NCI-H524 (cell line): ENCODE measurements at regions not wholly inside any gene's neighbourhood (a gene's known extent, or its start where the extent isn't known, plus 50 kb on each side); places are given as distances from the start of the nearest gene placed in this dataset.

ENCODE experiments used
- DNase-seq, 2 experiments: peaks; one replicate each; lab custom pipeline; 2025; lab: John Stamatoyannopoulos, UW

DNA sequence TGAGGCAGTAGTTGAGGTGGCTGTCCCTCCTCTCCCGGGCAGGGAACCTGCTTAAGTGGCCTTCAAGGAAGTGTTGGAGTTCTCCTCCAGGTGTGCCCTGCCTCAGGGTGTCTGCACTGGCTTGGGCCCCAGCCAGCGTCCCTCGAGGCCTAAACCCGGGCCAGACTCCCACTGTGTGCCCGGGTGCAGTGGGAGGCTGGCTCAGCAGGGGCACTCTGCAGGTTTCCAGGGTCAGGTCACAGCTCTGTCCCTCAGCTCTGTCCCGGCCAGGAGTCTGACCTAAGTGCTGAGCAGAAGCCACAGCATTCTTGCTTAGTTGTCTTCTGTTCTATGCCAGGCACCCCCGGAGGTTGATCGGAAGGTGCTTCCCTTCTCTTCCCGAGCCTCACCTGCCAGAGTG is 69.0 kb upstream of the OTOS start:
- no peak for DNase-seq

DNA sequence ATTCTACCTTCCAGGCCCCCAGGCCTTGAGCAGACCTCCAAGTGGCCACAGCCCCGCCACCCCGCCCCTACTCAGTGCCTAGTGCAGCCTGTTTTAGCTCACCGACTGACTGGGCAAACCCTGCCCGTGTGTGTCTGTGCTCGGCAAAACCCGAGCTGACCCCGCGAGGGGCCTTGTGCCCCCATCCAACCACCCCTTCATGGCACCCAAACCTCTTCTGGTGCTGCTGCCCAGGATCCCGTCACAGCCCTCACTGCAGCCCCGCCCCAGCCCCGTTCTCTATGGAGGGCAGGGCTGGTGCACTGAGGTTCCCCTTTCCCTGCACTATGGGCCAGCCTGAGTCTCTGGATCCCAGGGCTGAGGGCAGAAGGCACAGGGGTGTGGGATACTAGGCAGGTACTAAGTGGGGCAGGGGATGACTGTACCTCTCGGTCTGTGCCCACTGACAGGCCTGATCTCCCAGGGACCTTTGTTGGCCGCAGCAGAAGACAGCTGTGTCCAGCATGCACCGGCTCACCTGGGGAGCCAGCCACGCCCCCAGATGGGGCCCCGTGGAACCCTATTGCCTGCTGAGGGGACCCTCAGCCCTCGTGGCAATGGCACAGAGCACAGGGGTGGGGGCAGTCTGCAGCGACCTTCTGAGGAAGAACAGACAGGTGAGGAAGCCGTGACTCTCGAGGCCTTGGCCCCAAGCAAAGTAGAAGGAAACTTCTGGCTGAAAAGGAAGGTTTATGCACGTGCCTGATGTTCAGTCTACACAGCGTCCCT is 69.9 kb upstream of the OTOS start:
- no peak for DNase-seq

DNA sequence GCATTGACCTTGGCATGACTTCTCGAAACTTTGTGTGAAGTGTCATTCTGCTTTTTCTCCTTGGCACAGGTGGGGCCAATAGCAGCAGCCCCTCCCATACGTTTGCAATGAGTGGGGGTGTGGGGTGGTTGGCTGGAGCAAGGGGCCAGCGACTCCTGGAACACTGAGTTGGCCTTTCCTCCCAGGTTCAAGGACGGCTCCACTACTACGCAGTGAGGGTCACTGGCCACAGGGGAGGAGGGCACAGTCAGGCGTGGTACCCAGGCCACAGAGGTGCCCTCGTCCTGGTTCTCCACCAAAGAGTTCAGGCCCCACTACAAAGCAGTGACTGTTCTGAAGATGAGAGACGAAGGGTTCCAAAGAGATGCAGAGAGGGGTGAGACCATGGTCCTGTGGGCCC is 70.6 kb upstream of the OTOS start:
- DNase-seq: no peak

DNA sequence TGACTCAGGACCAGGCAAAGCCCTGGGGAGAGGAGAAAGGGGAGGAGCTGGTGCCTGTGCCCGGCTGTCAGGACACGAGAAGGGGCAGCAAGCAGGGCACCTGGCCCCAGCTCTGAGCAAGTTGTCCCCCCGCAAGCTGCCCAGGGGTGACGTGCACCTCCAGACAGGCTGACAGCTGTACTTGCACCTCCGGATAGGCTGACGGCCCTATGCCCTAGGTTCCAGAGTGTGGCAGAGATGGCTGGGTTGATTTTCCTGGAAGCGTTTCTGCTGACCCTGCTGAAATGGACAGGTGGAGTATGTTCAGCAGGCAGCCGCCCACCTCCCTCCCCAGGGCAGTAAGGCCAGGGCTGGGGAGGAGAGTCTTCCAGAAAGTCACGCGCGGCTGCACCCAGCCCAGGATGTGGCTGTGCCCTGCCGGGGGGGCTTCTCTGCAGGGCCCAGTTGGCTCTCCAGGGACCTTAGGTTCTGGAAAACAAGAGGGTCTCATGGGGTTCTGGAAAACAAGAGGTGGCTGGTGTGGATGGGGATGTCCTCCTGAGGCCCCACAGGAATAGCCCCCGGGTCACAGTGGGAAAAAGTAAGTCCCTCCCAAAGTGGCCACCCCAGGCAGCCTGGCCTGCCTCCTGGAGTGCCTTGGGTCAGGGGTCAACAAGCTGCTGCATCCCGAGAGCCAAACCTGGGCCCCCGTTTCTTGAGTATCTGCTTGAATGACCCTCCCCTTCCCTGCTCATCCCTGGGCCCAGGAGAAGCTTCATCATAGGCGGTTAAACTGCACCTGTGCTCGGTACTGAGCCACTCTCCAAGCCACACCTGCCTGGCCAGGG is 71.4 kb upstream of the OTOS start:
- no peak for DNase-seq

DNA sequence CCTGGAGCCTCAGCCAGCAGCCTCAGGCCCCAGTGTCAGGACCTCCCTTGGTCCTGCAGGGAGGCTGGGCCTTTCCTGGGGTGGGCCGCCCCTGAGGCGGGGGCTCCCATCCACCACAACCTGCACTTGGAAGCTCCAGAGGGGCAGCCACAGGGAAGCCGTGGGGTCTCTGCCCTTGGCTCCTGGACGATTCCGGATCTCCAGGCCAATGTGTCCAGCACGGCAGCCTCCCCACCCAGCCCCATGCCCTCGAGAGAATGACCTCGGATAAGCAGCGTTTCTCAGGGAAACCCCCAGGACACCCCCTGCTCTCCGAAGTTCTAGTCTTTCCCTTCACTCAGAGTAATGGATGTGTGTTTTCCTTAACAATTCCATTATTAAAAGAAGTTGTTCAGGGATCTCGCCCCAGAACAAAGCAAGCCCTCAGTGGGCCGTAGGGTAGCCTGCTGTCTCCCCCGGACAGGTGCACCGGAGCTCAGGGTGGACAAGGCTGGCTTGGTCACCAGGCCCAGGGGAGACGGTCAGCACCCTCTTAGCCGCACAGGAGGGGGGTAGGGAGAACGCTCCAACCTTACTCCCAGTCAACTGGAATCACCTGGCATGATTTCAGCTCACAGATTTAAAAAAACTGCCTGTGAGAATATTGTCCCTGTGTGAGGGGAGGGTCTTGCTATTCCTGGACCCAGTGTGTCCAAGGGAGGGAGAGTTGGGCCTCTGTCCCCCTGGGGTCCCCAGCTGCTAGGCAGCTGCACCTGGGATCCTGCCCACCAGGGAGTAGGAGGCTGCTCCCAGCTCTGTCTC is 72.2 kb upstream of the OTOS start:
- no peak for DNase-seq

DNA sequence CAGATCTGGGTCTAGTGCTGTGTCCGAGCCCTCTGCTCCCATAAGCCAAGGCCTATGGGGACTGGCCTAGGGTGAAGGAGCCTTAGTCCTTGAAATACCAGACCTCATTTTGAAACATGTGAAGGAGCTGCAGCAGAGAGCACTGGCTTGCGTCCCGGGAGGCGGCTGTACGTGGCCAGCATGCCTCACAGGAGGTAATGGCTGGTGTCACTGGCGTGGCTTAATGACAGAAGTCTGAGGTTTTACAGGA is 72.7 kb upstream of the OTOS start:
- no peak for DNase-seq

DNA sequence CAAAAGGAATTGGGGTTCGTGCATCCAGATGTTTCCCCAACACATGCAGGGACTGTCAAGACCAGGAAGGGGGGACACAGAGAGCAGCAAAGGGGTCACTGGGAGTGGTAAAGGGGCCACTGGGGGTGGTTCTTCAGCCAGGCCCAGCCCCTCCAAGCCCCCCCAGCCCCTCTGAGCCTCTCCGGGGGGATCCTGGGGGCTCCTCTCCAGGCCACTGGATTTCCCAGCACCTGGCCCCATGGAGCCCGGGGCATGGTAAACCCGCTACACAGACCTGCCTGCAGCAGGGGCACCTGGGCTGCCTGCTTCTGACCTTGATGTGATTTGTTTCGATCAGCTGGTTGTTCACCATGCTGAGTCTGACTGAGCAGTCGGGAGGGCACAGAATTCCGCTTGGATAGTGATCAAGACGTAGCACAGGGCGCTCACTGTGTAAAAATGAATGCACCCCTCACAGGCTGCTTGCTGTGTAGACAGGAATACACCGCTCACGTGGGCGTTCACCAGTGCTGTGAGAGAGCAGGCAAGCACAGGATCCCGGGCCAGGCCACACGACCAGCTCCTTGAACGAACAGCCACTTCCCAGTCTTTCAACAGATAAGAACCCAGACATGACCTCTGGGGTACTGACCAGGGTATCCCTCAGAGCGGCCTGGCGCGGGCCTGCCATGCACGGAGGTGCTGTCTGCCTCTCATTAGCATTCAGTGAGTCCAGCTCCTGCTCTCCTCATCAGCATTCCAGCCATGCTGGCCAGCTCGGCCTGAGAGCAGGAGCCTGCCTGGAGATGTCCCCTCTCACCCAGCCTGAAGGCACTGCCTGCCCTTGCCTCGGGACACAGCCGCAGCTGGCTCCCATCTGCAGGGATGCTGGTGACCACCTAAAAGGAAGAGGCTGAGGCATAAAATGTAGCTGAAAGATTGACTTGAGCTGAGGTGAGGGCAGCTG is 73.3 kb upstream of the OTOS start:
- DNase-seq: no peak

DNA sequence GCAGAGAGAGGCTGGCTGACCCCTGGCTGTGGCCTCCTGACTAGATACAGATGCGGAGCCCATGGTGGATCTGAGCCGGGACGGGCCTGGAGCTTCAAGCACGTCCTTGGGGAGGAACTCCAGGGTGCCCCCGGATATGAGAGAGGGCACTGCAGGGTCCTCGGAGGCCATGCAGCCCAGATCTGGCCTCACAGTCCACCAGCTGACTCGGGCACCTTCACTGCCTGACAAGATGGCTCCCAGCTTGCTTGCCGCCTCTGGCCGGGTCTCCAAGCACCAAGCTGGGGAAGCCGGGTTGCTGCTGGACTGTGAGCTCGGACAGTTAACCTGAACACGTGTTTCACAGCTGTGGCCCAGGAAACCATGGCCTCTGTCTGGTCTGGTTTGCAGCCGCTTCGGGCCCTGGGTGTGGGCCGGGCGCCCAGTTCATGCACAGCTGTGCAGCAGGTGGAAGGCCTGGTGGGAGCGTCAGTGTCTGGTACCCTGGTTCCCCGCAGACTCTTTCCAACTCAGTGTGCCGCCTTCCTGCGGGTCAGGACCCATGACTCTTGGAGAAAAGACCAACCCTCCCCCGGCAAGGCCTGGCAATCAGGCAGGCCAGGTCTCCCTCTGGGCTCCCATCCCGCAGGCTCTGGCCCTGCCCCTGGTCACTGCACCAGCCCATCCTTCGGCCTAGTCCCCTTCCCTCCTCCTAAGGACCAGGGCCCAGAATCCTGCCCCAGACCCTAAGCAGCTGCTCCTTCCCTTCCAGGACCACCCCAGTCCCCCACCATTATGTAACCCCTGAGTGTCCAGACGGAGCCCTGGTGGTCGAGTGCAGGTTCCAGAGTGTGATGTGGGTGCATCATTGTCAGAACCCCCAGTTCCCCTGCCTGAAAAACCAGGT is 74.6 kb upstream of the OTOS start:
- no peak for DNase-seq

DNA sequence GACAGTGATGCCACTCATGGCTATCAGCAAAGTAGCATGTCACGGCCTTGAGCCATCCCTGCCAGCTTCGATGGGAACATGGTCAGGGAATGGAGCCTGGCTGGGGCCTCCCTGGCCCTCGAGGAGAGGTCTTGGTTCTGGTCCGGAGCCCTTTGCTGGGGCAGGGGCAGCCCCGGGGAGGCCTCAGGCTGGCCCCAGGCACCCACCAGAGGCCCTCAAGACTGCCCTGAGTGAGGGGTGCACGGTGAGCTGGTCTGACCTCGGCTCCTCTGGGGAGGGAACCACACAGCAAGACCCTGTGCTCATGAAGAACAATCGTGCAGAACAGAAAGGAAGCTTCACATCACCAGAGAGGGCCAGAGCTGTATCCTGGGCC is 75.2 kb upstream of the OTOS start:
- no peak for DNase-seq

DNA sequence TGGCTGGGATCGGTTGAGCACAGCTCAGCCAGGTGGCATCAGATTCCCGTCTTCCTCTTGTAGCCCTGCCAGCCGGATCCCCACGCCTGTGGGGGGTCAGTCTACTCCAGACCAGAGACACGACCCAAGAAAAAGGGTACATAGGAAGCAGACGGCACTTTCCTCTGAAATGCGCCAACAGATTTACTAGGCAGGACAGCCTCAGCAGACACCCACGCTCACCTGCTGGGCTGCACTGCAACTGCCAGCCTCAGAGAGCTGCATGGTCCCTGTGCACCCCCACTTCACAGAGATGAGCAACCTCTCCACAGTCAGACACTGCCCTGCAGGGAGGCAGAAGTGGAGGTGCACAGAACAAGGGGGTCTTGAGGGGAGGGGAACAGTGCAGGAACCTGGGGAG is 75.7 kb upstream of the OTOS start:
- no peak for DNase-seq

DNA sequence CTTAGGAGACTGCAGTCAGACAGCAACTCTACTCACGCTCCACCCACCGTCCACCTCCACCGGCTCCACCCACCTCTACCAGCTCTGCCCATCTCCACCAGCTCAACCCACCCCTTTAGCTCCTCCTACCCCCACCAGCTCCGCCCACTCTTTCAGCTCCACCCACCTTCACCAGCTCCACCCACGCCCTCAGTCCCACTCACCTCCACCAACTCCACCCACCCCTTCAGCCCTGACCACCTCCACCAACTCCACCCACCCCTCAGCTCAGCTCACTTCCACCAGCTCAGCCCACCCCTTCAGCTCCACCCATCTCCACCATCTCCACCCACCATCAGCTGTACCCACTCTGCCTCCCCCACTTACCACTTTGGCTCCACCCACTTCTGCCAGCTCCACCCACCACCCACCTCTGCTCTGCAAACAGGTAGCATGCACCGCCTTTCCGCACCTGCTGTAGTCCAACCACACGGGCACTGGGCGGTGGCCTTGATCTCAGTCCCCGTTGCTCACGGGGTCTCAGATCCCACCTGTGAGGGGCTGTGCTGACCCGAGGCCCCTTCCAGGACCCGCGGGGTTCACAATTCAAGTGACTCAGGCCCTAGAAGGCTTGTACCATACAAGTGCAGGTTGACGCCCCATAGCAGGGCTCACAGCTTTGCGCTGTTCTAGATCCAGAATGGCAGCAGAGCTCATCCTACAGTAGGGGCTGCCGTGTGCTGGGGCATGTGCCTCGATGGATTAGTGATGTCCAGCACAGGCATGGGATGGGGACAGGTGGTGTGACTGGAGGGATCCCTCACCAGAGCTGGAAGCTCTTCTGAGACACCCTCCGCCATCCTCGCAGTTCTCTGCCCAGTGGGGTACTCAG is 77.2 kb upstream of the OTOS start:
- DNase-seq: no peak

DNA sequence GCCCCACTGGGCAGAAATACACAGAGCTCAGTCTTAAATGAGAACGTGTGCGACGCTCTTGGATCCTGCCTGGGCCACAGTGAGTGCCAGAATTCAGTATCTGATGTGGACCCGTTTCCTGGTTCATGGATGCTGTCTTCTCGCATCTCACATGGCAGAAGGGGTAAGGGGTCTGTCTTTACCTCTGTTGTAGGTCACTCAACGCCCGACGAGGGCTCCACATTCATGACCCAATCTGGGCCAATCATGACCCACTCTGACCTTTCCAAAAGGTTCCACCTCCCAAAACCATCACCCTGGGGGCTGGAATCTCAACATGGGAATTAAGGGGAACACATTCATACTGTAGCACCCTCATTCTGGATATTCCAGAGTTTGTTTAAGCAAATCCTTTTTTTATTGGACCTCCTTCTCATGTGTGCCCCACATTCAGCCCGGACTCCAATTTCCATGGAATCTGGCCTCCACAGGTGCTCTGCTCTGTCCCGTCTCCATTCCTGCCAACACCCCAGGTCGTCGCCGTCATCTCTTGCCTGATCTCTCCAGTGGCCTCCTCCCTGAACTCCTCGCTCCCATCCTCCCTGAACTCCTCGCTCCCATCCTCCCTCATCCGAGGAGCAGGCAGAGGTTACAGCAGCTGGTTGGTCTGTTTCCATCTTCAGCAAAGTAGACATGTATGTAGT is 78.9 kb upstream of the OTOS start:
- DNase-seq: no peak

DNA sequence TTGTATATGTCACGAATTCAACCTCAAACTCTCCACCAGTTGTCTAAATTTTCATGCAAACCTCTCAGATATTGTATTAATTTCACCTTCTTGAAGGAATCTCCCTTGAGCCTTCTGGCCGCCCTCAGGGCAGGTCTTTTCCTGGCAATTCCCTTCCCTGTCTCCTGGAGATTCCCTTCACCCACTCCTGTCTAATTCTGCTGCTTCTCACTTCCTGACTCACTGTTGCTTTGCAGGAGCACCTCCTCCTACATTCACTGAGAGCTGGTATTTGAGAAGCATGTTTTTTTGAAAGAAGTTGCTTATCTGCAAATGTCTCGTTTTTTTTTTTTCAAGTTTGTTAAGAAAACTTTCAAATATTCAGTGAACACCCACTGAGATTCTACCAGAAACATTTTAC is 79.9 kb upstream of the OTOS start:
- DNase-seq: no peak

DNA sequence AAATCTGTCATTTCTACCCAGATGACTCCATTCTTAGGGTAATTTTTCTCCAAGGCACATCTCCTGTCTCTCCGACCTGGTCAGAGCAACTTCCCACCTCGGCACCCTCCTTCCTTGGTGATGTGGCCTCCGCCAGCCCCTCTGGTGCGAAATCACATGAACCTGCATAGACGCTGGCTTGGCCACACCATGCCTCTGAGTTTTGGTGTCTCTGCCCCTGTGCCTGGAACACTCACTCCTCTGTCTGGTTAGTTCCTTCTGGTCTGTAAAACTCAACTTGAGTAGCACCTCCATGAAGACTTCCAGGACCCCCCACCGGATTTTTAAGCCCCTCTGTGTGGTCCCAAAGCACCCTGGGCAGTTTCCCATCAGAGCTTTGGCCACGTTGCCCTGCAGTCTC is 83.2 kb upstream of the OTOS start:
- no peak for DNase-seq

DNA sequence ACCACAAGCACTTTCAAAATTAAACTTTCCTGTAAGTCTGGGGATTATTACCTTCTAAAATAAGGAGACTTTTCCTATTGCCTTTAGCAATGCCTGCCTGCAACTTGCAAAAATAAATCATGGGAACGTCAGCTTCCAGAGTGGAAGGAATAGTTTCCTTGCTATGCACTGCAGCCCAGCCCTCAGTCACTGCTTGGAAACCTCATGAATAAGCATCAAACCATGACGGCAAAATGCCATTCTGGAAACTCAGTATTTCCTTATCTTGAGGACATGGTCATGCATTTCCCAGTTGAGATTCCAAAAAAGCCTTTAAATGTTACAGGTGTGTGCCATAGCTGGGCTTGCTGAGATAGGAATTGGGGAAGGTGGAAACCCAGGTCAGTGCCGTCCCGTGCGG is 84.2 kb upstream of the OTOS start:
- no peak for DNase-seq

DNA sequence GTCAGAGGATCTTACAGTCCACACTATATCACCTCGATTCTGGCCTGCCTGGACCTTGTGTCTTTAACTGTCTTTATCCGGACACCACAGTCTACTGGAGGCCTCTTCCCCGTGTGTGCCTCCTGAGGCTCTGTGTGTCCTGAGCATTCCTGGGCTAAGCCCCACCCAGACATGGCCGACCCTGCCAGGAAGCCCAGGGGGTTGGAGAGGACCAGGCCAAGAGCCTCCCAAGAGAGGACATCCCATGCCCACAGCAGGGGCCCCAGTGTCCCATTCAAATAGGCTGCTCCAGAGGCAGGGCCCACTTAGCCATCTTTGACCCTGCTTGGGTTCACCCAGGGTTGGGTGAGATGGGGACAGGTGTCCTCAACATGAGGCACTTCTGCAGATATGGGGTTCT is 84.7 kb upstream of the OTOS start:
- DNase-seq: no peak

DNA sequence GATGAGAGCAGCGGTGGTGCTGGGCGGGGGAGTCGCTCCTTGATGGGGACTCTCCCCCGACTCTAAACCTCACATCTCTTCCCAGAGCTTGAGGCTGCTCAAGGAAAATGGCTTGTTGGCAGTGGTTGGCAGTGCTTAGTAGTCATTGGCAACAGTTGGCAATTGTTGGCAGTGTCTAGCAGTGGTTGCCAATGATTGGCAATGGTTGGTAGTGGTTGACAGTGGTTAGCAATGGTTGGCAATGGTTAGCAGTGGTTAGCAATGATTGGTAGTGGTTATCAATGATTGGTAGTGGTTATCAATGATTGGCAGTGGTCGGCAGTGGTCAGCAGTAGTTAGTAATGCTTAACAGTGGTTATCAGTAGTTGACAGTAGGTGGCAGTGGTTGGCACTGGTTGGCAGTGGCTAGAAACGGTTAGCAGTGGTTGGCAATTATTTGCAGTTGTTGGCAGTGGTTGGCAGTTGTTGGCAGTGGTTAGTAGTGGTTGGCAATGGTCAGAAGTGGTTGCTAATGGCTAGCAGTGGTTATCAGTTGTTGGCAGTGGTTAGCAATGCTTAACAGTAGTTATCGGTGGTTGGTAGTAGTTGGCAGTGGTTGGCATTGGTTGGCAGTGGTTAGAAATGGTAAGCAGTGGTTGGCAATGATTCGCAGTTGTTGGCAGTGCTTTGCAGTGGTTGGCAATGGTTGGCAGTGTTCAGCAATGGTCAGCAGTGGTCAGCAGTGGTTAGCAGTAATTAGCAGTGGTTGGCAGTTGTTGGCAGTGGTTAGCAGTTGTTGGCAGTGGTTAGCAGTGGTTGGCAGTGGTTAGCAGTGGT is 85.4 kb upstream of the OTOS start:
- DNase-seq: no peak
